GM23338 (cell line): ENCODE measurements at regions not wholly inside any gene's neighbourhood (a gene's known extent, or its start where the extent isn't known, plus 50 kb on each side); places are given as distances from the start of the nearest gene placed in this dataset.

Source experiments
- ATAC-seq: fragments of 200-7000 bp; cut with Tn5 transposase; 3 replicates; pipeline ENCODE4 v1.9.1; 2020
- DNase-seq: peaks from one replicate; pipeline ENCODE4 v3.0.0-alpha.2; 2015; ENCODE audit warnings: low spot score
- H2AFZ ChIP-seq: fragments of 200-600 bp; sonication (generic); 2 replicates; pipeline ENCODE4 v1.8.0; 2016; ENCODE audit warnings: antibody characterized with exemption, mild to moderate bottlenecking, moderate library complexity
- H3F3A ChIP-seq: fragments of 200-600 bp; sonication (generic); replicated peaks from 2 replicates; pipeline ENCODE4 v1.8.0; 2017; ENCODE audit warnings: antibody characterized with exemption, mixed run types, low read depth
- H3K27ac ChIP-seq: fragments of 200-600 bp; sonication (generic); 2 replicates; pipeline ENCODE4 v1.6.1; 2016; ENCODE audit warnings: low read depth
- H3K27me3 ChIP-seq: fragments of 200-600 bp; sonication (generic); 2 replicates; pipeline ENCODE4 v1.8.0; 2016; ENCODE audit warnings: mild to moderate bottlenecking, mixed run types, moderate library complexity; ENCODE audit not compliant: insufficient read depth
- H3K36me3 ChIP-seq: fragments of 200-600 bp; sonication (generic); 2 replicates; pipeline ENCODE4 v1.8.0; 2016; ENCODE audit warnings: mild to moderate bottlenecking; ENCODE audit not compliant: insufficient read depth
- H3K4me1 ChIP-seq: fragments of 200-600 bp; sonication (generic); 2 replicates; pipeline ENCODE4 v1.8.0; 2016; ENCODE audit warnings: mild to moderate bottlenecking, moderate library complexity; ENCODE audit not compliant: insufficient read depth
- H3K4me2 ChIP-seq: fragments of 200-600 bp; sonication (generic); 2 replicates; pipeline ENCODE4 v1.7.1; 2017; ENCODE audit warnings: mixed run types
- H3K4me3 ChIP-seq: fragments of 200-600 bp; sonication (generic); 2 replicates; pipeline ENCODE4 v1.6.1; 2016; ENCODE audit warnings: mixed run types
- H3K79me2 ChIP-seq: fragments of 200-600 bp; sonication (generic); replicated peaks from 2 replicates; pipeline ENCODE4 v1.8.0; 2017; ENCODE audit warnings: mild to moderate bottlenecking; ENCODE audit not compliant: insufficient read depth
- H3K9me2 ChIP-seq: fragments of 200-600 bp; sonication (generic); 2 replicates; pipeline ENCODE4 v1.8.0; 2017; ENCODE audit not compliant: insufficient read depth
- H4K20me1 ChIP-seq: fragments of 200-600 bp; sonication (generic); replicated peaks from 2 replicates; pipeline ENCODE4 v1.8.0; 2017; ENCODE audit warnings: mild to moderate bottlenecking; ENCODE audit not compliant: insufficient read depth
- H3K27ac Mint-ChIP-seq: 2 replicates; pipeline ENCODE4 v1.8.0; 2020; ENCODE audit warnings: inconsistent platforms, mild to moderate bottlenecking, moderate library complexity, mixed read lengths
- H3K27me3 Mint-ChIP-seq: 3 replicates; pipeline ENCODE4 v1.8.0; 2022; ENCODE audit warnings: low read depth, mild to moderate bottlenecking, moderate library complexity, mixed read lengths, inconsistent platforms; ENCODE audit not compliant: insufficient read depth, poor library complexity
- H3K36me3 Mint-ChIP-seq: 3 replicates; pipeline ENCODE4 v1.8.0; 2021; ENCODE audit warnings: low read depth, mild to moderate bottlenecking, inconsistent platforms, moderate library complexity, mixed read lengths
- H3K4me1 Mint-ChIP-seq: 3 replicates; pipeline ENCODE4 v1.8.0; 2020; ENCODE audit warnings: mild to moderate bottlenecking, inconsistent platforms, mixed read lengths
- H3K4me3 Mint-ChIP-seq: 3 replicates; pipeline ENCODE4 v1.8.0; 2021; ENCODE audit warnings: moderate library complexity, mild to moderate bottlenecking, inconsistent platforms, mixed read lengths
- H3K9me3 Mint-ChIP-seq: 3 replicates; pipeline ENCODE4 v1.8.0; 2020; ENCODE audit warnings: moderate library complexity, mild to moderate bottlenecking, inconsistent platforms, mixed read lengths
- CREB1 ChIP-seq: fragments of 250-450 bp; sonication (Bioruptor Pico); IDR thresholded peaks from 2 replicates; pipeline ENCODE4 v1.5.0; 2020; ENCODE audit warnings: low read depth, mild to moderate bottlenecking, moderate library complexity
- CTCF ChIP-seq, 2 experiments: fragments of 200-600 bp in 1 of 2; sonication (generic) in 1 of 2; conservative IDR thresholded peaks; 2 replicates each; pipeline versions ENCODE4 v1.5.1 to v1.6.1; 2016 to 2017; ENCODE audit warnings: antibody characterized with exemption in 2 of 2, low read depth in 2 of 2, mild to moderate bottlenecking in 2 of 2, moderate library complexity in 1 of 2
- ETS1 ChIP-seq: IDR thresholded peaks from 2 replicates; pipeline ENCODE4 v1.6.1; 2016; ENCODE audit warnings: antibody characterized with exemption
- EZH2phosphoT487 ChIP-seq: fragments of 200-600 bp; sonication (generic); IDR thresholded peaks from one replicate; pipeline ENCODE4 v1.8.1; 2018; ENCODE audit warnings: antibody characterized with exemption; ENCODE audit not compliant: unreplicated experiment
- JUNB ChIP-seq: IDR thresholded peaks from one replicate; pipeline ENCODE4 v1.6.1; 2016; ENCODE audit warnings: antibody characterized with exemption; ENCODE audit not compliant: unreplicated experiment
- NANOG ChIP-seq: IDR thresholded peaks from 2 replicates; pipeline ENCODE4 v1.6.1; 2016; ENCODE audit warnings: antibody characterized with exemption, borderline replicate concordance
- REST ChIP-seq: IDR thresholded peaks from one replicate; pipeline ENCODE4 v1.6.1; 2018; ENCODE audit warnings: antibody characterized with exemption; ENCODE audit not compliant: unreplicated experiment
- STAT1 ChIP-seq: IDR thresholded peaks from one replicate; pipeline ENCODE4 v1.6.1; 2016; ENCODE audit warnings: antibody characterized with exemption; ENCODE audit not compliant: unreplicated experiment
- ZNF114 ChIP-seq: fragments of 250-450 bp; sonication (Bioruptor Pico); IDR thresholded peaks from 2 replicates; pipeline ENCODE4 v1.5.0; 2020; ENCODE audit warnings: mild to moderate bottlenecking, moderate library complexity
- ZNF331 ChIP-seq: fragments of 250-450 bp; sonication (Bioruptor Pico); IDR thresholded peaks from 2 replicates; pipeline ENCODE4 v1.5.0; 2020; ENCODE audit warnings: low read depth, mild to moderate bottlenecking, moderate library complexity
- ZNF462 ChIP-seq: fragments of 250-450 bp; sonication (Bioruptor Pico); IDR thresholded peaks from 2 replicates; pipeline ENCODE4 v1.5.0; 2020; ENCODE audit warnings: mild to moderate bottlenecking, moderate library complexity

- Histone ChIP-seq H3K27me3 (no peaks in the 10 kb centered on the region), H3K4me1 (no peaks in the 10 kb centered on the region), H3K27ac (no peak overlapping the region), H3K4me2 (no peak overlapping the region), H3K36me3 (no peaks in the 10 kb centered on the region), H3K9me2 (no peaks in the 10 kb centered on the region), H4K20me1 (no peaks in the 10 kb centered on the region), H2AFZ (no peak overlapping the region), H3F3A (no peaks in the 10 kb centered on the region), H3K4me3 (no peak overlapping the region), H3K79me2 (no peaks in the 10 kb centered on the region)
- no peak overlapping the region for H3K4me3 Mint-ChIP-seq
- no peaks in the 10 kb centered on the region for H3K27me3 Mint-ChIP-seq
- peaks cover 9% of the 10 kb centered on the region; the same call in 2 of the 3 replicates for H3K9me3 Mint-ChIP-seq
- ATAC-seq (no peak), DNase-seq (no peak)
- no peaks in the 10 kb centered on the region for H3K4me1 Mint-ChIP-seq
- H3K36me3 Mint-ChIP-seq: no peaks in the 10 kb centered on the region; the same call in 2 of the 3 replicates
- TF ChIP-seq EZH2phosphoT487: no peak
- TF ChIP-seq REST: no peak
- TF ChIP-seq STAT1: no peak
- TF ChIP-seq ZNF114 (CRISPR knock-in tag): no peak
- no peak for TF ChIP-seq CREB1 (CRISPR knock-in tag)
- no peak for TF ChIP-seq CTCF (conservative IDR thresholded peaks at IDR 0.05; ENCODE audit: low read depth in 2 of 2)
- TF ChIP-seq NANOG: no peak
- no peak for TF ChIP-seq JUNB
- no peak for TF ChIP-seq ZNF462 (CRISPR knock-in tag)
- no peak for TF ChIP-seq ZNF331 (CRISPR knock-in tag)
- no peak for TF ChIP-seq ETS1
- H3K27ac Mint-ChIP-seq: no peak overlapping the region
Measured at GRCh38 chr4:166415749-166416148, 542.7 kb downstream of the TLL1 start.
